PC-9 (cell line): ENCODE measurements at regions not wholly inside any gene's neighbourhood (a gene's known extent, or its start where the extent isn't known, plus 50 kb on each side); places are given as distances from the start of the nearest gene placed in this dataset.

Source experiments
- BruUV-seq: library from RNA; stranded (reverse); fragments of 400-500 nt; replicated peaks from 2 replicates; lab custom pipeline; 2021; lab: Mats Ljungman, UMichigan
- CTCF ChIA-PET: fragments of 300-600 bp; sonication (Branson Sonifier 250); formaldehyde crosslinking; loops from one replicate; lab custom pipeline; 2022; ENCODE audit warnings: antibody characterized with exemption; lab: Charles Lee
- POLR2A ChIA-PET: fragments of 300-600 bp; sonication (Branson Sonifier 250); formaldehyde crosslinking; loops from one replicate; lab custom pipeline; 2022; ENCODE audit warnings: antibody characterized with exemption; ENCODE audit not compliant: unreplicated experiment; lab: Charles Lee
- DNase-seq, 2 experiments: peaks; one replicate each; pipeline versions ENCODE4 v3.0.0 to v3.0.0-alpha.2; 2015 to 2022; ENCODE audit warnings: mixed read lengths in 1 of 2
- H2AFZ ChIP-seq: fragments of 200-600 bp; sonication (generic); 2 replicates; pipeline ENCODE4 v1.8.1; 2017; ENCODE audit warnings: antibody characterized with exemption
- H3F3A ChIP-seq: fragments of 200-600 bp; sonication (generic); 2 replicates; pipeline ENCODE4 v1.8.1; 2017; ENCODE audit warnings: antibody characterized with exemption, mild to moderate bottlenecking, low read depth; ENCODE audit not compliant: insufficient read depth
- H3K27ac ChIP-seq: fragments of 200-600 bp; sonication (generic); 2 replicates; pipeline ENCODE4 v1.6.1; 2016; ENCODE audit warnings: mixed run types
- H3K27me3 ChIP-seq: fragments of 200-600 bp; sonication (generic); 2 replicates; pipeline ENCODE4 v1.6.1; 2016; ENCODE audit warnings: low read depth, mixed run types; ENCODE audit not compliant: insufficient read depth
- H3K36me3 ChIP-seq: fragments of 200-600 bp; sonication (generic); 2 replicates; pipeline ENCODE4 v1.6.1; 2016; ENCODE audit warnings: low read depth, mixed run types
- H3K4me1 ChIP-seq: fragments of 200-600 bp; sonication (generic); replicated peaks from 2 replicates; pipeline ENCODE4 v1.6.1; 2016; ENCODE audit warnings: mixed run types; ENCODE audit not compliant: insufficient read depth
- H3K4me2 ChIP-seq: fragments of 200-600 bp; sonication (generic); 2 replicates; pipeline ENCODE4 v1.6.1; 2017; ENCODE audit warnings: mixed run types
- H3K4me3 ChIP-seq: fragments of 200-600 bp; sonication (generic); 2 replicates; pipeline ENCODE4 v1.6.1; 2016; ENCODE audit warnings: mixed run types
- H3K79me2 ChIP-seq: fragments of 200-600 bp; sonication (generic); 2 replicates; pipeline ENCODE4 v1.6.1; 2017; ENCODE audit warnings: low read depth, mixed run types
- H3K9me2 ChIP-seq: fragments of 200-600 bp; sonication (generic); 2 replicates; pipeline ENCODE4 v1.8.1; 2017; ENCODE audit warnings: mild to moderate bottlenecking; ENCODE audit not compliant: insufficient read depth
- H3K9me3 ChIP-seq: fragments of 200-600 bp; sonication (generic); 2 replicates; pipeline ENCODE4 v1.8.1; 2016; ENCODE audit warnings: low read depth; ENCODE audit not compliant: insufficient read depth
- H4K20me1 ChIP-seq: fragments of 200-600 bp; sonication (generic); 2 replicates; pipeline ENCODE4 v1.8.1; 2017; ENCODE audit not compliant: insufficient read depth
- EZH2 ChIP-seq: fragments of 200-600 bp; sonication (generic); IDR thresholded peaks from 2 replicates; pipeline ENCODE4 v1.8.0; 2017; ENCODE audit warnings: antibody characterized with exemption, low read depth
- intact Hi-C: fragments of 100-400 bp; cut with micrococcal nuclease; formaldehyde crosslinking; loops from one replicate; pipeline ENCODE4 v1.10.0; 2022; ENCODE audit not compliant: unreplicated experiment
- TF ChIP-seq, protein P1 (sequence below): fragments of 200-600 bp; sonication (generic); conservative IDR thresholded peaks from 2 replicates; pipeline ENCODE4 v1.6.1; 2017; ENCODE audit warnings: mixed run types, antibody characterized with exemption, mild to moderate bottlenecking, moderate library complexity

GRCh38 chr18:60027397-60027796, 127.6 kb downstream of the PMAIP1 start:
- intact Hi-C loops, result no loop called here
- no peak for DNase-seq
- Histone ChIP-seq H3F3A (no peaks in the 10 kb centered on the region), H3K79me2 (no peaks in the 10 kb centered on the region), H4K20me1 (no peaks in the 10 kb centered on the region), H3K4me1 (no peaks in the 10 kb centered on the region), H3K4me2 (no peak overlapping the region), H3K9me3 (no peaks in the 10 kb centered on the region), H2AFZ (peak overlapping the region; percentile 72; the same call in 1 of the 2 replicates), H3K27me3 (no peaks in the 10 kb centered on the region), H3K9me2 (no peaks in the 10 kb centered on the region), H3K36me3 (no peaks in the 10 kb centered on the region), H3K4me3 (no peak overlapping the region), H3K27ac (no peak overlapping the region)
- POLR2A ChIA-PET, result no interaction called here
- CTCF ChIA-PET, result no interaction called here
- no peak for TF ChIP-seq EZH2
- TF ChIP-seq, protein P1, sequence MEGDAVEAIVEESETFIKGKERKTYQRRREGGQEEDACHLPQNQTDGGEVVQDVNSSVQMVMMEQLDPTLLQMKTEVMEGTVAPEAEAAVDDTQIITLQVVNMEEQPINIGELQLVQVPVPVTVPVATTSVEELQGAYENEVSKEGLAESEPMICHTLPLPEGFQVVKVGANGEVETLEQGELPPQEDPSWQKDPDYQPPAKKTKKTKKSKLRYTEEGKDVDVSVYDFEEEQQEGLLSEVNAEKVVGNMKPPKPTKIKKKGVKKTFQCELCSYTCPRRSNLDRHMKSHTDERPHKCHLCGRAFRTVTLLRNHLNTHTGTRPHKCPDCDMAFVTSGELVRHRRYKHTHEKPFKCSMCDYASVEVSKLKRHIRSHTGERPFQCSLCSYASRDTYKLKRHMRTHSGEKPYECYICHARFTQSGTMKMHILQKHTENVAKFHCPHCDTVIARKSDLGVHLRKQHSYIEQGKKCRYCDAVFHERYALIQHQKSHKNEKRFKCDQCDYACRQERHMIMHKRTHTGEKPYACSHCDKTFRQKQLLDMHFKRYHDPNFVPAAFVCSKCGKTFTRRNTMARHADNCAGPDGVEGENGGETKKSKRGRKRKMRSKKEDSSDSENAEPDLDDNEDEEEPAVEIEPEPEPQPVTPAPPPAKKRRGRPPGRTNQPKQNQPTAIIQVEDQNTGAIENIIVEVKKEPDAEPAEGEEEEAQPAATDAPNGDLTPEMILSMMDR, result no peak
- BruUV-seq, result no TSS peak

DNA sequence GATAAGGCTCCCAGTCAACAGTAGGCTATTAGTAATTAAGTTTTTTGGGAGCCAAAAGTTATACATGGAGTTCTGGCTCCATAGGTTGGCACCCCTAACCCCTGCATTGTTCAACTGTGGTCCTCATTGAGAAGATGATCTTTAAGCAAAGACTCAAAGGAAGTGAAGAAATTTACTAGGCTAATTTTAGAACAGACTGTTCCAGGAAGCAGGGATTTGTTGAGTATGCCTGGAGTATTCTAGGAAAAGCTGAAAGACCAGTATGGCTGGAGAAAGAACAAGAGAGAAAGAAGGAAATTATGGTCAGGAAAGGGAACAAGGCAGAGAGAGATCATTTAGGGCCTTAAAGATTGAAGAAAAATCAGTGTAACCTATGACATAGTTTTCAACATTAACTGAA, 125.1 kb downstream of the PMAIP1 start:
- Histone ChIP-seq H3K4me3 (no peak overlapping the region), H3K27ac (no peak overlapping the region), H3K4me2 (no peak overlapping the region), H3K79me2 (no peaks in the 10 kb centered on the region), H3F3A (no peaks in the 10 kb centered on the region), H3K9me2 (no peaks in the 10 kb centered on the region), H2AFZ (no peak overlapping the region), H3K27me3 (no peaks in the 10 kb centered on the region), H4K20me1 (no peaks in the 10 kb centered on the region), H3K9me3 (no peaks in the 10 kb centered on the region), H3K36me3 (no peaks in the 10 kb centered on the region), H3K4me1 (no peaks in the 10 kb centered on the region)
- POLR2A ChIA-PET, result no interaction called here
- no TSS peak for BruUV-seq
- intact Hi-C loops, result no loop called here
- TF ChIP-seq, protein P1, result no peak
- TF ChIP-seq EZH2, result no peak
- no peak for DNase-seq
- CTCF ChIA-PET, result no interaction called here

DNA sequence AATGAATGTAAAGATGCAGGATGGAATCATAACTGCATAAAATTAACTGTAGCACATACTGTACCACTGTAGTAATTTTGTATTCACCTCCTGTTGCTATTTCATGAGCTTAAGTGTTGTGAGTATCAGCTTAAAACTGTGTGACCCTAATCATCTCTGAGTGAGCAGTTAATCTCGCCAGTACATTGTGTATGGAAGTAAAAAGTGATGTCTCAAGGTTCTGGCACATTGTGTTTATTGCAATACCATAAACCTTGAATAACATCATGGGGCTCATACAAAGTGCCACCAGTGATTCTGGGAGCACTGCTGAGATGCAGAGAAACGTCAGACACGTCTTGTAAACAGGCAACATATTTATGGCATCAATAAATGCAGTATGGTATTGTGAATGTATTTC, 124.5 kb downstream of the PMAIP1 start:
- no peaks in the 10 kb centered on the region for H3K79me2 ChIP-seq
- H3K27me3 ChIP-seq, result no peaks in the 10 kb centered on the region
- H3F3A ChIP-seq, result no peaks in the 10 kb centered on the region
- no TSS peak for BruUV-seq
- no peaks in the 10 kb centered on the region for H3K4me1 ChIP-seq
- H3K27ac ChIP-seq, result no peak overlapping the region
- no peak overlapping the region for H2AFZ ChIP-seq
- H4K20me1 ChIP-seq, result no peaks in the 10 kb centered on the region
- H3K36me3 ChIP-seq, result no peaks in the 10 kb centered on the region
- H3K9me3 ChIP-seq, result no peaks in the 10 kb centered on the region
- TF ChIP-seq EZH2, result no peak
- no peak overlapping the region for H3K4me2 ChIP-seq
- H3K9me2 ChIP-seq, result no peaks in the 10 kb centered on the region
- DNase-seq, result no peak
- CTCF ChIA-PET, result no interaction called here
- intact Hi-C loops, result no loop called here
- H3K4me3 ChIP-seq, result no peak overlapping the region
- POLR2A ChIA-PET, result no interaction called here

- ChIA-PET POLR2A (no interaction called here), CTCF (interaction anchor here (0.7 kb wide), 1 partner anchor 90 kb away, joined by 6 read pairs; no protein-coding TSS in a partner anchor)
- no peaks in the 10 kb centered on the region for H3K27me3 ChIP-seq
- no peak for TF ChIP-seq EZH2
- TF ChIP-seq, protein P1, result no peak
- no TSS peak for BruUV-seq
- no peak overlapping the region for H3K27ac ChIP-seq
- H3K9me3 ChIP-seq, result no peaks in the 10 kb centered on the region
- H2AFZ ChIP-seq, result no peak overlapping the region
- no peaks in the 10 kb centered on the region for H3K9me2 ChIP-seq
- no peaks in the 10 kb centered on the region for H3K79me2 ChIP-seq
- no peak overlapping the region for H3K4me2 ChIP-seq
- H3F3A ChIP-seq, result no peaks in the 10 kb centered on the region
- intact Hi-C loops, result no loop called here
- H3K4me1 ChIP-seq, result no peaks in the 10 kb centered on the region
- H3K36me3 ChIP-seq, result no peaks in the 10 kb centered on the region
- no peak overlapping the region for H3K4me3 ChIP-seq
- no peak for DNase-seq
- H4K20me1 ChIP-seq, result no peaks in the 10 kb centered on the region
Measured at GRCh38 chr18:60022671-60023276, 123.0 kb downstream of the PMAIP1 start.
